ENCODE measurements at regions not wholly inside any gene's neighbourhood (a gene's known extent, or its start where the extent isn't known, plus 50 kb on each side); places are given as distances from the start of the nearest gene placed in this dataset.
"Not testable (repeated sequence)": the region's sequence is repeated elsewhere in the genome, so short reads cannot be mapped to it uniquely, and the experiment has no call there.

GRCh38 chr2:183543222-183543621, 419.0 kb downstream of the NUP35 start:
- no peak for DNase-seq (ENCODE audit: low read depth, low spot score)
- Histone ChIP-seq H3K27me3 (ENCODE audit: control insufficient read depth, insufficient read depth, low read length) (no peaks in the 10 kb centered on the region), H3K9me3 (ENCODE audit: control insufficient read depth, insufficient read depth, low read length) (peaks cover 25% of the 10 kb centered on the region), H3K4me3 (ENCODE audit: low read depth, low read length) (no peak overlapping the region), H3K27ac (ENCODE audit: low read depth, low read length) (no peak overlapping the region)
- TF ChIP-seq CTCF (IDR thresholded peaks at IDR 0.05; ENCODE audit: low read depth, low read length), result no peak
- POLR2A ChIA-PET, result no interaction called here
- CTCF ChIA-PET, result no interaction called here

- CTCF ChIA-PET, result no interaction called here
- Histone ChIP-seq H3K9me3 (ENCODE audit: control insufficient read depth, insufficient read depth, low read length) (peaks cover 25% of the 10 kb centered on the region), H3K27ac (ENCODE audit: low read depth, low read length) (no peak overlapping the region), H3K27me3 (ENCODE audit: control insufficient read depth, insufficient read depth, low read length) (no peaks in the 10 kb centered on the region), H3K4me3 (ENCODE audit: low read depth, low read length) (no peak overlapping the region)
- TF ChIP-seq CTCF (IDR thresholded peaks at IDR 0.05; ENCODE audit: low read depth, low read length), result no peak
- no peak for DNase-seq (ENCODE audit: low read depth, low spot score)
- POLR2A ChIA-PET, result no interaction called here
Observed at GRCh38 chr2:183543731-183544130, 419.5 kb downstream of the NUP35 start.

- H3K4me3 ChIP-seq (ENCODE audit: low read depth, low read length); H3K27ac ChIP-seq (ENCODE audit: low read depth, low read length); DNase-seq (ENCODE audit: low read depth, low spot score); H3K27me3 ChIP-seq (ENCODE audit: control insufficient read depth, insufficient read depth, low read length); CTCF ChIA-PET; POLR2A ChIA-PET: not testable (repeated sequence)
- H3K9me3 ChIP-seq (ENCODE audit: control insufficient read depth, insufficient read depth, low read length), result peaks cover 19% of the 10 kb centered on the region
Observed at GRCh38 chr2:183546560-183547350, 422.5 kb downstream of the NUP35 start.

- Histone ChIP-seq H3K9me3 (ENCODE audit: control insufficient read depth, insufficient read depth, low read length) (no peaks in the 10 kb centered on the region), H3K27me3 (ENCODE audit: control insufficient read depth, insufficient read depth, low read length) (no peaks in the 10 kb centered on the region), H3K4me3 (ENCODE audit: low read depth, low read length) (no peak overlapping the region), H3K27ac (ENCODE audit: low read depth, low read length) (no peak overlapping the region)
- CTCF ChIA-PET, result interaction anchor here (0.6 kb wide), 2 partner anchors 493 to 626 kb away, joined by 3 to 7 read pairs; no protein-coding TSS in a partner anchor
- POLR2A ChIA-PET, result no interaction called here
- DNase-seq (ENCODE audit: low read depth, low spot score), result no peak
- TF ChIP-seq CTCF (IDR thresholded peaks at IDR 0.05; ENCODE audit: low read depth, low read length), result no peak
Observed at GRCh38 chr2:183552716-183553115, 428.5 kb downstream of the NUP35 start.

- Histone ChIP-seq H3K27me3 (ENCODE audit: control insufficient read depth, insufficient read depth, low read length) (no peaks in the 10 kb centered on the region), H3K4me3 (ENCODE audit: low read depth, low read length) (no peak overlapping the region), H3K9me3 (ENCODE audit: control insufficient read depth, insufficient read depth, low read length) (peaks cover 5% of the 10 kb centered on the region; the same call in 1 of the 2 replicates), H3K27ac (ENCODE audit: low read depth, low read length) (no peak overlapping the region)
- CTCF ChIA-PET, result no interaction called here
- no peak for DNase-seq (ENCODE audit: low read depth, low spot score)
- POLR2A ChIA-PET, result no interaction called here
- TF ChIP-seq CTCF (IDR thresholded peaks at IDR 0.05; ENCODE audit: low read depth, low read length), result no peak
Observed at GRCh38 chr2:183564726-183565125, 440.5 kb downstream of the NUP35 start.
